H9 (cell line): ENCODE measurements at regions not wholly inside any gene's neighbourhood (a gene's known extent, or its start where the extent isn't known, plus 50 kb on each side); places are given as distances from the start of the nearest gene placed in this dataset.

Experiments used
- DNase-seq: peaks from one replicate; pipeline ENCODE4 v3.0.0-alpha.2; 2017
- H2AFZ ChIP-seq: one replicate; pipeline ENCODE4 v1.6.1; 2013; ENCODE audit warnings: mild to moderate bottlenecking, low read length, control low read depth, moderate library complexity
- H2AK5ac ChIP-seq: 2 replicates; pipeline ENCODE4 v1.6.1; 2013; ENCODE audit warnings: low read length, control low read depth, mixed read lengths; ENCODE audit not compliant: insufficient read length
- H2BK120ac ChIP-seq: one replicate; pipeline ENCODE4 v1.6.1; 2013; ENCODE audit warnings: low read depth, mild to moderate bottlenecking, low read length, control low read depth, inconsistent platforms; ENCODE audit not compliant: poor library complexity, severe bottlenecking
- H2BK12ac ChIP-seq: 2 replicates; pipeline ENCODE4 v1.6.1; 2013; ENCODE audit warnings: low read length, control low read depth, mixed read lengths, low read depth; ENCODE audit not compliant: insufficient read length
- H2BK15ac ChIP-seq: 2 replicates; pipeline ENCODE4 v1.6.1; 2013; ENCODE audit warnings: low read depth, low read length, control low read depth
- H2BK20ac ChIP-seq: one replicate; pipeline ENCODE4 v1.6.1; 2013; ENCODE audit warnings: low read depth, mild to moderate bottlenecking, low read length, control low read depth, inconsistent platforms; ENCODE audit not compliant: poor library complexity, severe bottlenecking
- H2BK5ac ChIP-seq: 2 replicates; pipeline ENCODE4 v1.6.1; 2013; ENCODE audit warnings: low read length, control low read depth, mixed read lengths; ENCODE audit not compliant: insufficient read length
- H3K14ac ChIP-seq: 2 replicates; pipeline ENCODE4 v1.6.1; 2013; ENCODE audit warnings: low read length, control low read depth; ENCODE audit not compliant: insufficient read depth
- H3K18ac ChIP-seq: 2 replicates; pipeline ENCODE4 v1.6.1; 2013; ENCODE audit warnings: low read depth, mild to moderate bottlenecking, mixed read lengths, low read length, control low read depth; ENCODE audit not compliant: insufficient read length
- H3K23ac ChIP-seq: 2 replicates; pipeline ENCODE4 v1.6.1; 2013; ENCODE audit warnings: low read length, control low read depth, mixed read lengths, low read depth; ENCODE audit not compliant: insufficient read length
- H3K23me2 ChIP-seq: 2 replicates; pipeline ENCODE4 v1.6.1; 2013; ENCODE audit warnings: low read depth, mild to moderate bottlenecking, mixed read lengths, low read length, control low read depth; ENCODE audit not compliant: insufficient read length, poor library complexity, severe bottlenecking
- H3K27ac ChIP-seq: 2 replicates; pipeline ENCODE4 v1.5.1; 2013; ENCODE audit warnings: low read length, control low read depth, mixed read lengths, low read depth; ENCODE audit not compliant: insufficient read length
- H3K27me3 ChIP-seq: 2 replicates; pipeline ENCODE4 v1.6.1; 2013; ENCODE audit warnings: low read length, control low read depth, inconsistent platforms; ENCODE audit not compliant: insufficient read depth
- H3K4ac ChIP-seq: 2 replicates; pipeline ENCODE4 v1.6.1; 2013; ENCODE audit warnings: low read depth, mild to moderate bottlenecking, control low read depth, inconsistent platforms, low read length, moderate library complexity
- H3K4me1 ChIP-seq: 2 replicates; pipeline ENCODE4 v1.6.1; 2013; ENCODE audit warnings: low read length, control low read depth, inconsistent platforms; ENCODE audit not compliant: insufficient read depth
- H3K4me2 ChIP-seq: 2 replicates; pipeline ENCODE4 v1.6.1; 2013; ENCODE audit warnings: low read length, control low read depth, mixed read lengths; ENCODE audit not compliant: insufficient read length, insufficient read depth
- H3K56ac ChIP-seq: 2 replicates; pipeline ENCODE4 v1.6.1; 2013; ENCODE audit warnings: low read depth, mild to moderate bottlenecking, mixed read lengths, low read length, control low read depth; ENCODE audit not compliant: insufficient read length
- H3K79me1 ChIP-seq: 2 replicates; pipeline ENCODE4 v1.6.1; 2013; ENCODE audit warnings: low read depth, mild to moderate bottlenecking, moderate library complexity, low read length, control low read depth, inconsistent platforms; ENCODE audit not compliant: insufficient read depth, poor library complexity, severe bottlenecking
- H3K79me2 ChIP-seq: 2 replicates; pipeline ENCODE4 v1.6.1; 2013; ENCODE audit warnings: low read length, control low read depth, inconsistent platforms; ENCODE audit not compliant: insufficient read depth
- H3K9ac ChIP-seq: 2 replicates; pipeline ENCODE4 v1.6.1; 2013; ENCODE audit warnings: low read length, control low read depth, mixed read lengths; ENCODE audit not compliant: insufficient read length; ENCODE audit errors: extremely low read depth
- H3K9me3 ChIP-seq: one replicate; pipeline ENCODE4 v1.6.1; 2013; ENCODE audit warnings: low read depth, low read length, inconsistent platforms; ENCODE audit not compliant: control insufficient read depth
- H3T11ph ChIP-seq: one replicate; pipeline ENCODE4 v1.6.1; 2013; ENCODE audit warnings: mild to moderate bottlenecking, low read length, control low read depth, inconsistent platforms
- H4K20me1 ChIP-seq: one replicate; pipeline ENCODE4 v1.6.1; 2013; ENCODE audit not compliant: control insufficient read depth, insufficient read length, insufficient read depth
- H4K5ac ChIP-seq: 2 replicates; pipeline ENCODE4 v1.6.1; 2013; ENCODE audit warnings: low read depth, mild to moderate bottlenecking, mixed read lengths, low read length, control low read depth; ENCODE audit not compliant: insufficient read length
- H4K8ac ChIP-seq: replicated peaks from 2 replicates; pipeline ENCODE4 v1.6.1; 2013; ENCODE audit warnings: low read length, control low read depth, mixed read lengths, low read depth; ENCODE audit not compliant: insufficient read length
- H4K91ac ChIP-seq: 2 replicates; pipeline ENCODE4 v1.6.1; 2013; ENCODE audit warnings: low read depth, mild to moderate bottlenecking, moderate library complexity, mixed read lengths, low read length, control low read depth; ENCODE audit not compliant: insufficient read length
- H3K27ac Mint-ChIP-seq, 3 experiments: 2 replicates in 2 of 3; 3 replicates in 1 of 3; pipeline ENCODE4 v1.8.0; 2020 to 2021; ENCODE audit warnings: mixed read lengths in 3 of 3, mild to moderate bottlenecking in 1 of 3, moderate library complexity in 1 of 3
- H3K27me3 Mint-ChIP-seq: 2 replicates; pipeline ENCODE4 v1.8.0; 2021; ENCODE audit warnings: low read depth, mild to moderate bottlenecking, moderate library complexity, mixed read lengths
- H3K36me3 Mint-ChIP-seq, 3 experiments: 2 replicates in 2 of 3; 3 replicates in 1 of 3; pipeline ENCODE4 v1.8.0; 2020 to 2021; ENCODE audit warnings: low read depth in 3 of 3, mixed read lengths in 3 of 3; ENCODE audit not compliant: insufficient read depth in 1 of 3
- H3K4me1 Mint-ChIP-seq, 2 experiments: 2 replicates each; pipeline ENCODE4 v1.8.0; 2020; ENCODE audit warnings: mixed read lengths in 2 of 2
- H3K4me3 Mint-ChIP-seq, 2 experiments: 2 replicates in 1 of 2; 3 replicates in 1 of 2; pipeline ENCODE4 v1.8.0; 2020 to 2021; ENCODE audit warnings: mild to moderate bottlenecking in 2 of 2, mixed read lengths in 2 of 2, moderate library complexity in 1 of 2
- H3K9me3 Mint-ChIP-seq, 2 experiments: 2 replicates in 1 of 2; 3 replicates in 1 of 2; pipeline ENCODE4 v1.8.0; 2020; ENCODE audit warnings: mild to moderate bottlenecking in 2 of 2, mixed read lengths in 2 of 2, moderate library complexity in 1 of 2
- WGBS: extraction: QIAGEN DNeasy Blood & Tissue Kit; methylation state at CpG from one replicate; pipeline ENCODE4 v1.1.7; 2013; ENCODE audit warnings: missing lambda C conversion rate, low lambda C conversion rate, mixed read lengths; ENCODE audit not compliant: insufficient read length; ENCODE audit errors: extremely low coverage; 5-methylcytosine and 5-hydroxymethylcytosine counted together
- TF ChIP-seq, protein P1 (sequence below): fragments of 200-600 bp; sonication (generic); conservative IDR thresholded peaks from 3 replicates; pipeline ENCODE4 v1.8.0; 2021; ENCODE audit warnings: antibody characterized with exemption, mild to moderate bottlenecking

DNA sequence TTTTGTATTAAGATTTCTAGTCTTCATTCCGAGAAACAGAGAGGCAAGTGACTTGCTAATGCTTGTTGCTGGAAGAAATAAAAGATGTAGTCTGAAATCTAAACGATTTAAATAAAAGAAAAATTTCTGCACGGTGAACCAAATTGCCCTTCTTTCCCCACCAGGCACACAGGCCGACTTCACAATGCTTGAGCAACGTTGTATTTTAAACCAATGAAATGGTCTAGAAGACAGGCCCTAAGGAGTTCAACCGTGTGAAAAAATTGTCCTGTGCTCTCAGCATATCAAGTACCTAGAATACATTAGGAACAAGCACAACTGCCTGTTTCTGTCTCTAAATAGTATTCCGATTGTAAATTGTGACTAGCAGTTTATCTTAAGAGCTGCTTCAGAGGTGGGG lies 308.8 kb upstream of the SOX4 start:
- H3K27me3 ChIP-seq, result no peaks in the 10 kb centered on the region
- H2BK20ac ChIP-seq, result no peak overlapping the region
- no CpG with 5 or more reads among the region's 7 CpGs for WGBS

More for the DNA sequence above, 308.8 kb upstream of the SOX4 start:
- Histone ChIP-seq H2BK15ac (no peak overlapping the region), H3K14ac (no peak overlapping the region), H4K91ac (no peak overlapping the region), H3K79me2 (no peaks in the 10 kb centered on the region), H2AK5ac (no peak overlapping the region), H3K9ac (no peak overlapping the region), H3K4me2 (no peak overlapping the region), H3K4ac (no peak overlapping the region), H2BK5ac (no peak overlapping the region), H2BK12ac (no peak overlapping the region), H3K56ac (no peak overlapping the region), H2AFZ (no peak overlapping the region), H4K8ac (no peak overlapping the region), H3K23me2 (no peaks in the 10 kb centered on the region), H4K5ac (no peak overlapping the region), H3T11ph (no peak overlapping the region), H3K79me1 (no peaks in the 10 kb centered on the region), H3K4me1 (no peaks in the 10 kb centered on the region; the same call in 1 of the 2 replicates), H3K23ac (no peak overlapping the region), H4K20me1 (no peaks in the 10 kb centered on the region), H3K18ac (no peak overlapping the region), H3K27ac (no peak overlapping the region), H3K9me3 (no peaks in the 10 kb centered on the region), H2BK120ac (no peak overlapping the region)
- peak overlapping the region in 1 of 3 experiments; percentile 64; a peak in 2 of 7 replicates for H3K27ac Mint-ChIP-seq
- no peak overlapping the region for H3K4me3 Mint-ChIP-seq
- no peaks in the 10 kb centered on the region; the same call in 1 of the 2 replicates for H3K27me3 Mint-ChIP-seq
- peaks cover 0 to 4% (median 3%) of the 10 kb centered on the region in 3 experiments; a peak in 4 of 7 replicates for H3K36me3 Mint-ChIP-seq
- H3K9me3 Mint-ChIP-seq, result peaks cover 6 to 8% of the 10 kb centered on the region in 2 experiments; a peak in 3 of 5 replicates
- TF ChIP-seq, protein P1, sequence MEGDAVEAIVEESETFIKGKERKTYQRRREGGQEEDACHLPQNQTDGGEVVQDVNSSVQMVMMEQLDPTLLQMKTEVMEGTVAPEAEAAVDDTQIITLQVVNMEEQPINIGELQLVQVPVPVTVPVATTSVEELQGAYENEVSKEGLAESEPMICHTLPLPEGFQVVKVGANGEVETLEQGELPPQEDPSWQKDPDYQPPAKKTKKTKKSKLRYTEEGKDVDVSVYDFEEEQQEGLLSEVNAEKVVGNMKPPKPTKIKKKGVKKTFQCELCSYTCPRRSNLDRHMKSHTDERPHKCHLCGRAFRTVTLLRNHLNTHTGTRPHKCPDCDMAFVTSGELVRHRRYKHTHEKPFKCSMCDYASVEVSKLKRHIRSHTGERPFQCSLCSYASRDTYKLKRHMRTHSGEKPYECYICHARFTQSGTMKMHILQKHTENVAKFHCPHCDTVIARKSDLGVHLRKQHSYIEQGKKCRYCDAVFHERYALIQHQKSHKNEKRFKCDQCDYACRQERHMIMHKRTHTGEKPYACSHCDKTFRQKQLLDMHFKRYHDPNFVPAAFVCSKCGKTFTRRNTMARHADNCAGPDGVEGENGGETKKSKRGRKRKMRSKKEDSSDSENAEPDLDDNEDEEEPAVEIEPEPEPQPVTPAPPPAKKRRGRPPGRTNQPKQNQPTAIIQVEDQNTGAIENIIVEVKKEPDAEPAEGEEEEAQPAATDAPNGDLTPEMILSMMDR, result no peak
- H3K4me1 Mint-ChIP-seq, result peaks cover 10 to 12% of the 10 kb centered on the region in 2 experiments
- DNase-seq, result no peak
